WTC11 (cell line): ENCODE measurements at regions not wholly inside any gene's neighbourhood (a gene's known extent, or its start where the extent isn't known, plus 50 kb on each side); places are given as distances from the start of the nearest gene placed in this dataset.

ENCODE experiments used
- ATAC-seq: fragments of 200-7000 bp; cut with Tn5 transposase; 2 replicates; pipeline ENCODE4 v1.10.0; 2021; ENCODE audit warnings: mild to moderate bottlenecking, moderate library complexity
- CTCF ChIA-PET: fragments of 300-600 bp; sonication (Branson Sonifier 250); formaldehyde crosslinking; loops from one replicate; lab custom pipeline; 2021; ENCODE audit warnings: antibody characterized with exemption; lab: Charles Lee
- POLR2A ChIA-PET: fragments of 350-600 bp; sonication (Branson Sonifier 250); formaldehyde crosslinking; loops from one replicate; lab custom pipeline; 2021; ENCODE audit warnings: antibody characterized with exemption; lab: Charles Lee
- DNase-seq: peaks from one replicate; pipeline ENCODE4 v3.0.0; 2021; ENCODE audit warnings: low spot score
- H3K27ac Mint-ChIP-seq: 2 replicates; pipeline ENCODE4 v1.8.0; 2021; ENCODE audit warnings: mixed read lengths
- H3K27me3 Mint-ChIP-seq: 2 replicates; pipeline ENCODE4 v1.8.0; 2021; ENCODE audit warnings: low read depth, mild to moderate bottlenecking, moderate library complexity, mixed read lengths
- H3K36me3 Mint-ChIP-seq: 2 replicates; pipeline ENCODE4 v1.8.0; 2021; ENCODE audit warnings: mixed read lengths
- H3K4me1 Mint-ChIP-seq: 2 replicates; pipeline ENCODE4 v1.8.0; 2022; ENCODE audit warnings: mixed read lengths
- H3K4me3 Mint-ChIP-seq: 2 replicates; pipeline ENCODE4 v1.8.0; 2021; ENCODE audit warnings: mild to moderate bottlenecking, moderate library complexity, mixed read lengths
- H3K9me3 Mint-ChIP-seq: 2 replicates; pipeline ENCODE4 v1.8.0; 2021; ENCODE audit warnings: mixed read lengths
- AR ChIP-seq: fragments of 250-450 bp; sonication (Bioruptor Pico); IDR thresholded peaks from 2 replicates; pipeline ENCODE4 v1.9.0; 2021; ENCODE audit warnings: mild to moderate bottlenecking
- ATF6 ChIP-seq: sonication (generic); formaldehyde crosslinking; IDR thresholded peaks from 2 replicates; pipeline ENCODE4 v1.8.1; 2023; ENCODE audit warnings: mild to moderate bottlenecking, missing genetic modification reagents
- CREM ChIP-seq: sonication (generic); formaldehyde crosslinking; IDR thresholded peaks from 2 replicates; pipeline ENCODE4 v1.8.1; 2022; ENCODE audit warnings: mild to moderate bottlenecking, missing genetic modification reagents, moderate library complexity
- E2F5 ChIP-seq: sonication (generic); formaldehyde crosslinking; IDR thresholded peaks from 2 replicates; pipeline ENCODE4 v1.8.1; 2022; ENCODE audit warnings: mild to moderate bottlenecking, moderate library complexity, missing genetic modification reagents
- ETV6 ChIP-seq: sonication (generic); formaldehyde crosslinking; IDR thresholded peaks from 2 replicates; pipeline ENCODE4 v1.8.1; 2022; ENCODE audit warnings: mild to moderate bottlenecking, missing genetic modification reagents
- NR1H2 ChIP-seq: sonication (generic); formaldehyde crosslinking; IDR thresholded peaks from 2 replicates; pipeline ENCODE4 v1.9.0; 2021; ENCODE audit warnings: mild to moderate bottlenecking, moderate library complexity, missing genetic modification reagents
- RELA ChIP-seq: sonication (generic); formaldehyde crosslinking; IDR thresholded peaks from 2 replicates; pipeline ENCODE4 v1.8.1; 2022; ENCODE audit warnings: missing genetic modification reagents, mild to moderate bottlenecking, borderline replicate concordance
- TEAD1 ChIP-seq: sonication (generic); formaldehyde crosslinking; IDR thresholded peaks from 2 replicates; pipeline ENCODE4 v1.8.0; 2022; ENCODE audit warnings: mild to moderate bottlenecking, missing genetic modification reagents
- TP53 ChIP-seq: sonication (generic); formaldehyde crosslinking; IDR thresholded peaks from 2 replicates; pipeline ENCODE4 v1.8.1; 2023; ENCODE audit warnings: mild to moderate bottlenecking, missing genetic modification reagents
- TF ChIP-seq, protein P1 (sequence below): sonication (generic); formaldehyde crosslinking; IDR thresholded peaks from 2 replicates; pipeline ENCODE4 v1.8.0; 2023; ENCODE audit warnings: missing genetic modification reagents
- TF ChIP-seq, protein P2 (sequence below): sonication (generic); formaldehyde crosslinking; IDR thresholded peaks from 2 replicates; pipeline ENCODE4 v1.8.0; 2022; ENCODE audit warnings: mild to moderate bottlenecking, missing genetic modification reagents
- TF ChIP-seq, protein P3 (sequence below): sonication (generic); formaldehyde crosslinking; IDR thresholded peaks from 2 replicates; pipeline ENCODE4 v1.8.0; 2023; ENCODE audit warnings: missing genetic modification reagents, mild to moderate bottlenecking, borderline replicate concordance
- TF ChIP-seq, protein P4 (sequence below): sonication (generic); formaldehyde crosslinking; conservative IDR thresholded peaks from 2 replicates; pipeline ENCODE4 v1.8.1; 2023; ENCODE audit warnings: mild to moderate bottlenecking, low read depth, missing genetic modification reagents, moderate library complexity

GRCh38 chr2:7626139-7626537 lies 708.9 kb downstream of the RNF144A start (continued):
- TF ChIP-seq E2F5 (CRISPR knock-in tag) = no peak
- TF ChIP-seq TP53 (CRISPR knock-in tag) = no peak
- TF ChIP-seq TEAD1 = no peak
- TF ChIP-seq NR1H2 = no peak
- TF ChIP-seq RELA (CRISPR knock-in tag) = no peak

DNA sequence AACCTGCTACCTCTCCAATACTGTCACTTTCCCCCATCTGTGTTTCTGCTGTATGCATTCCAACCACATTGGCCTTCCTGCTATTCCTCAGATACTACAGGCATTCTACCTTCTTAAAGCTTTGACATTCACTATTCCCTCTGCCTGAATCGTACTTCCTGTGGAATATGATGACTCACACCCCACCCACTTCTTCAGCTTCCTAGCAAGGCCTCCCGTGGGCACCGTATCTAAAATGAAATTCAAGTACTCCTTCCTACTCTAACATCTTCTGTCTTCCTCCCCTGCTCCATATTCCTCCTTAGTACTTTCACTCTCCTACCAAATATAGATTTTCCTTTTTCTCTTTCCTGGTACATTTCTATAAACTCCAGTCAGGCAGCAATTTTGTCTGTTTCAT lies 710.4 kb downstream of the RNF144A start:
- POLR2A ChIA-PET = no interaction called here
- no peaks in the 10 kb centered on the region for H3K27me3 Mint-ChIP-seq
- TF ChIP-seq AR (no peak), CREM (CRISPR knock-in tag) (no peak), ETV6 (CRISPR knock-in tag) (no peak), ATF6 (CRISPR knock-in tag) (no peak)
- TF ChIP-seq, protein P1, sequence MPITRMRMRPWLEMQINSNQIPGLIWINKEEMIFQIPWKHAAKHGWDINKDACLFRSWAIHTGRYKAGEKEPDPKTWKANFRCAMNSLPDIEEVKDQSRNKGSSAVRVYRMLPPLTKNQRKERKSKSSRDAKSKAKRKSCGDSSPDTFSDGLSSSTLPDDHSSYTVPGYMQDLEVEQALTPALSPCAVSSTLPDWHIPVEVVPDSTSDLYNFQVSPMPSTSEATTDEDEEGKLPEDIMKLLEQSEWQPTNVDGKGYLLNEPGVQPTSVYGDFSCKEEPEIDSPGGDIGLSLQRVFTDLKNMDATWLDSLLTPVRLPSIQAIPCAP (CRISPR knock-in tag) = no peak
- TF ChIP-seq, protein P2, sequence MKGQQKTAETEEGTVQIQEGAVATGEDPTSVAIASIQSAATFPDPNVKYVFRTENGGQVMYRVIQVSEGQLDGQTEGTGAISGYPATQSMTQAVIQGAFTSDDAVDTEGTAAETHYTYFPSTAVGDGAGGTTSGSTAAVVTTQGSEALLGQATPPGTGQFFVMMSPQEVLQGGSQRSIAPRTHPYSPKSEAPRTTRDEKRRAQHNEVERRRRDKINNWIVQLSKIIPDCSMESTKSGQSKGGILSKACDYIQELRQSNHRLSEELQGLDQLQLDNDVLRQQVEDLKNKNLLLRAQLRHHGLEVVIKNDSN (CRISPR knock-in tag) = no peak
- TF ChIP-seq, protein P3, sequence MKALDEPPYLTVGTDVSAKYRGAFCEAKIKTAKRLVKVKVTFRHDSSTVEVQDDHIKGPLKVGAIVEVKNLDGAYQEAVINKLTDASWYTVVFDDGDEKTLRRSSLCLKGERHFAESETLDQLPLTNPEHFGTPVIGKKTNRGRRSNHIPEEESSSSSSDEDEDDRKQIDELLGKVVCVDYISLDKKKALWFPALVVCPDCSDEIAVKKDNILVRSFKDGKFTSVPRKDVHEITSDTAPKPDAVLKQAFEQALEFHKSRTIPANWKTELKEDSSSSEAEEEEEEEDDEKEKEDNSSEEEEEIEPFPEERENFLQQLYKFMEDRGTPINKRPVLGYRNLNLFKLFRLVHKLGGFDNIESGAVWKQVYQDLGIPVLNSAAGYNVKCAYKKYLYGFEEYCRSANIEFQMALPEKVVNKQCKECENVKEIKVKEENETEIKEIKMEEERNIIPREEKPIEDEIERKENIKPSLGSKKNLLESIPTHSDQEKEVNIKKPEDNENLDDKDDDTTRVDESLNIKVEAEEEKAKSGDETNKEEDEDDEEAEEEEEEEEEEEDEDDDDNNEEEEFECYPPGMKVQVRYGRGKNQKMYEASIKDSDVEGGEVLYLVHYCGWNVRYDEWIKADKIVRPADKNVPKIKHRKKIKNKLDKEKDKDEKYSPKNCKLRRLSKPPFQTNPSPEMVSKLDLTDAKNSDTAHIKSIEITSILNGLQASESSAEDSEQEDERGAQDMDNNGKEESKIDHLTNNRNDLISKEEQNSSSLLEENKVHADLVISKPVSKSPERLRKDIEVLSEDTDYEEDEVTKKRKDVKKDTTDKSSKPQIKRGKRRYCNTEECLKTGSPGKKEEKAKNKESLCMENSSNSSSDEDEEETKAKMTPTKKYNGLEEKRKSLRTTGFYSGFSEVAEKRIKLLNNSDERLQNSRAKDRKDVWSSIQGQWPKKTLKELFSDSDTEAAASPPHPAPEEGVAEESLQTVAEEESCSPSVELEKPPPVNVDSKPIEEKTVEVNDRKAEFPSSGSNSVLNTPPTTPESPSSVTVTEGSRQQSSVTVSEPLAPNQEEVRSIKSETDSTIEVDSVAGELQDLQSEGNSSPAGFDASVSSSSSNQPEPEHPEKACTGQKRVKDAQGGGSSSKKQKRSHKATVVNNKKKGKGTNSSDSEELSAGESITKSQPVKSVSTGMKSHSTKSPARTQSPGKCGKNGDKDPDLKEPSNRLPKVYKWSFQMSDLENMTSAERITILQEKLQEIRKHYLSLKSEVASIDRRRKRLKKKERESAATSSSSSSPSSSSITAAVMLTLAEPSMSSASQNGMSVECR (CRISPR knock-in tag) = no peak
- TF ChIP-seq, protein P4, sequence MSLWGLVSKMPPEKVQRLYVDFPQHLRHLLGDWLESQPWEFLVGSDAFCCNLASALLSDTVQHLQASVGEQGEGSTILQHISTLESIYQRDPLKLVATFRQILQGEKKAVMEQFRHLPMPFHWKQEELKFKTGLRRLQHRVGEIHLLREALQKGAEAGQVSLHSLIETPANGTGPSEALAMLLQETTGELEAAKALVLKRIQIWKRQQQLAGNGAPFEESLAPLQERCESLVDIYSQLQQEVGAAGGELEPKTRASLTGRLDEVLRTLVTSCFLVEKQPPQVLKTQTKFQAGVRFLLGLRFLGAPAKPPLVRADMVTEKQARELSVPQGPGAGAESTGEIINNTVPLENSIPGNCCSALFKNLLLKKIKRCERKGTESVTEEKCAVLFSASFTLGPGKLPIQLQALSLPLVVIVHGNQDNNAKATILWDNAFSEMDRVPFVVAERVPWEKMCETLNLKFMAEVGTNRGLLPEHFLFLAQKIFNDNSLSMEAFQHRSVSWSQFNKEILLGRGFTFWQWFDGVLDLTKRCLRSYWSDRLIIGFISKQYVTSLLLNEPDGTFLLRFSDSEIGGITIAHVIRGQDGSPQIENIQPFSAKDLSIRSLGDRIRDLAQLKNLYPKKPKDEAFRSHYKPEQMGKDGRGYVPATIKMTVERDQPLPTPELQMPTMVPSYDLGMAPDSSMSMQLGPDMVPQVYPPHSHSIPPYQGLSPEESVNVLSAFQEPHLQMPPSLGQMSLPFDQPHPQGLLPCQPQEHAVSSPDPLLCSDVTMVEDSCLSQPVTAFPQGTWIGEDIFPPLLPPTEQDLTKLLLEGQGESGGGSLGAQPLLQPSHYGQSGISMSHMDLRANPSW (CRISPR knock-in tag) = no peak
- ATAC-seq (no peak), DNase-seq (no peak)
- no peaks in the 10 kb centered on the region for H3K36me3 Mint-ChIP-seq
- H3K9me3 Mint-ChIP-seq = peaks cover 12% of the 10 kb centered on the region
- no peak overlapping the region for H3K4me3 Mint-ChIP-seq
- H3K4me1 Mint-ChIP-seq = peaks cover 8% of the 10 kb centered on the region
- no peak overlapping the region for H3K27ac Mint-ChIP-seq
- CTCF ChIA-PET = no interaction called here
